ENCODE measurements at regions not wholly inside any gene's neighbourhood (a gene's known extent, or its start where the extent isn't known, plus 50 kb on each side); places are given as distances from the start of the nearest gene placed in this dataset.
A peak's percentile ranks its signal among the peaks of the same experiment; 100 is the strongest.

DNA sequence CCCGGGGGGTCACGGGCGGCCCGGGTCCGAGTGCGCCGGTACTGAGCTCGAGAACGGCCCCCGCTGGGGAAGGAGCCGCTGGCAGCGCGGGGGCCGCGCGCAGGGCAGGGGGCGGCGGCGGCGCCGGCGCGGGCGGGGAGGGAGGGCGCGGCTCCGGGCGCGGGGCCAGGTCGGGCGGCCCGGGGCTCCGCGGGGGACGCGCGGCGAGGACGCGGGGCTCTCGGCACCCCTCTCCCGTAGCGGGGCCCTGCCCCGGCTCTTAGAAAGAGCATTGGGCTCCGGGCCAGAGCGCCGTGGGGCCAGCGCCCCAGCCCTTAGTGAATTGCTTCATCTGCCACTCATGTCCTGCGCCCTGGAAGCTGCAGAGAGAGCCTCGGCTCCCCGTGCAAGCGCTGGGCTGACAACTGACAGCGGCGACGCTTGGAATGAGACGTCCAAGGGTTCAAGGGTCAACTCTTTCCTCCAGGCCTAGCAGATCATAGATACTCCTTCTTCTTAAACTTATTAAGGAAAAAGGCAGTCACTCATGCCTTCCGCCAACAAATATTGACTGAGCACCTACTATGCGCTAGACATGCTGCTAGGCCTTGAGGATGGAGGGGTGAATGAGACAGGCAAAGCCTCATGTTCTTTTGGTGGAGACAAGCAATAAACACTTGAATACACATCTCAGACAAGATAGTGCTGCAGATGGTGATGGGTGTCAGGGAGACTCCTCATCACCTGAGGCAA, 140.8 kb downstream of the SMAD6 start:
- peak overlapping the region; percentile 28 for H3K4me3 ChIP-seq (ENCODE audit: insufficient read depth, low read depth, low read length)
- TF ChIP-seq MAFK (IDR thresholded peaks at IDR 0.05; ENCODE audit: low read depth, low read length), result no peak
- TF ChIP-seq RAD21 (IDR thresholded peaks at IDR 0.05; ENCODE audit: low read length), result peak; percentile 12; the same call in 1 of the 2 replicates
- peak; percentile 85 for TF ChIP-seq CEBPB (IDR thresholded peaks at IDR 0.05; ENCODE audit: low read depth, low read length)
- TF ChIP-seq POLR2A (IDR thresholded peaks at IDR 0.05; ENCODE audit: low read depth, low read length), result peak; percentile 43; the same call in 1 of the 2 replicates
- TF ChIP-seq CHD1 (IDR thresholded peaks at IDR 0.05; ENCODE audit: low read depth, low read length), result no peak
- TF ChIP-seq BHLHE40 (IDR thresholded peaks at IDR 0.05; ENCODE audit: low read depth, low read length), result peak; percentile 41
- TF ChIP-seq MXI1 (IDR thresholded peaks at IDR 0.05; ENCODE audit: borderline replicate concordance, low read depth, low read length), result peak; percentile 72
- TF ChIP-seq MAZ (IDR thresholded peaks at IDR 0.05; ENCODE audit: borderline replicate concordance, low read depth, low read length), result peak; percentile 50; the same call in 1 of the 2 replicates
- ATAC-seq (ENCODE audit: low read depth) (peak; percentile 60), DNase-seq (peak; percentile 59)
- peaks cover 24% of the 10 kb centered on the region for H3K9me1 ChIP-seq (ENCODE audit: insufficient read depth, low read length)
- H3K4ac ChIP-seq (ENCODE audit: low read depth, low read length), result peak overlapping the region; percentile 87
- ChIA-PET POLR2A (ENCODE audit: unreplicated experiment) (interaction anchor here (0.8 to 1.1 kb wide), 3 partner anchors 18 to 141 kb away, joined by 3 to 6 read pairs (median 6); partner anchors contain the start of gene SMAD6), CTCF (interaction anchor here (0.6 to 1.5 kb wide), 2 partner anchors 9 to 53 kb away, joined by 4 read pairs; no protein-coding TSS in a partner anchor)
- peak overlapping the region; percentile 82 for H2AFZ ChIP-seq (replicated peaks; ENCODE audit: low read length, poor library complexity)
- no peaks in the 10 kb centered on the region for H3K9me3 ChIP-seq (ENCODE audit: control insufficient read depth, insufficient read depth, low read length)
- H3K23ac ChIP-seq (ENCODE audit: low read depth, low read length), result peak overlapping the region; percentile 86
- peak overlapping the region; percentile 82 for H2BK5ac ChIP-seq (ENCODE audit: low read depth, low read length, poor library complexity, severe bottlenecking)
- H3K27me3 ChIP-seq (ENCODE audit: control insufficient read depth, insufficient read depth, low read length), result no peaks in the 10 kb centered on the region
- peak overlapping the region; percentile 82 for H3K9ac ChIP-seq (ENCODE audit: low read depth, low read length)
- H2BK120ac ChIP-seq (ENCODE audit: low read depth, low read length), result peak overlapping the region; percentile 69
- H3K18ac ChIP-seq (ENCODE audit: low read depth, low read length), result peak overlapping the region; percentile 70
- H3K14ac ChIP-seq (replicated peaks; ENCODE audit: low read depth, low read length), result peak overlapping the region; percentile 78
- H3K36me3 ChIP-seq (ENCODE audit: control insufficient read depth, insufficient read depth, low read length), result peaks cover 1% of the 10 kb centered on the region; the same call in 1 of the 2 replicates
- dilution Hi-C loops (cut with HindIII; ENCODE audit: low sequenced_read_pairs, unreplicated experiment), result no loop called here
- peaks cover 26 to 57% of the 10 kb centered on the region in 2 experiments for H3K79me1 ChIP-seq (ENCODE audit: low read depth in 1 of 2, low read length in 2 of 2)
- H4K20me1 ChIP-seq (ENCODE audit: insufficient read depth, low read length), result no peaks in the 10 kb centered on the region; the same call in 1 of the 2 replicates
- BruUV-seq (replicated peaks), result no TSS peak
- peak overlapping the region; percentile 97 for H2AK9ac ChIP-seq (replicated peaks; ENCODE audit: low read depth, low read length, poor library complexity)
- H3K4me2 ChIP-seq (ENCODE audit: low read depth, low read length), result peak overlapping the region; percentile 69
- intact Hi-C loops (cut with micrococcal nuclease), result loop anchor here (5.0 kb wide), 1 partner anchor 41 kb away; no protein-coding TSS in a partner anchor
- H3K27ac ChIP-seq (ENCODE audit: insufficient read depth, low read length), result peak overlapping the region; percentile 98
- in situ Hi-C loops (cut with MboI; ENCODE audit: low sequenced_read_pairs), result loop anchor here (25.0 kb wide), 1 partner anchor 131 kb away; the partner anchor contains the start of gene SMAD6
- peak overlapping the region; percentile 90 for H2BK20ac ChIP-seq (ENCODE audit: low read depth, low read length)
- H4K91ac ChIP-seq (ENCODE audit: insufficient read depth, low read depth, low read length), result peak overlapping the region; percentile 92
- peak overlapping the region; percentile 28 to 94 for H4K8ac ChIP-seq (ENCODE audit: low read depth in 2 of 2, low read length in 2 of 2)
- H2BK15ac ChIP-seq (ENCODE audit: low read depth, low read length), result peak overlapping the region; percentile 68
- peak overlapping the region; percentile 92 for H3K56ac ChIP-seq (ENCODE audit: extremely low read depth, insufficient read depth, low read length)
- 0% methylated on average over 37 of the region's 58 CpGs; no CpG with 5 or more reads in 1 of the 2 experiments for WGBS, 2 experiments (ENCODE audit: extremely low coverage in 2 of 2, insufficient read length in 1 of 2)
- H4K5ac ChIP-seq (ENCODE audit: low read depth, low read length), result peak overlapping the region; percentile 34
- peak overlapping the region; percentile 93 for H2AK5ac ChIP-seq (ENCODE audit: low read depth, low read length)
- H3K4me1 ChIP-seq (ENCODE audit: control insufficient read depth, insufficient read depth, low read length), result peaks cover 29% of the 10 kb centered on the region
